CD4-positive, CD25-positive, alpha-beta regulatory T cell (primary cell): ENCODE measurements at regions not wholly inside any gene's neighbourhood (a gene's known extent, or its start where the extent isn't known, plus 50 kb on each side); places are given as distances from the start of the nearest gene placed in this dataset.

Experiments used
- ATAC-seq, 2 donors: fragments of 150-1000 bp; cut with Tn5 transposase; one replicate each; pipeline ENCODE4 v1.10.0; 2021; ENCODE audit warnings: low read depth in 2 of 2, moderate number of reproducible peaks in 2 of 2, moderate library complexity in 1 of 2
- DNase-seq, 3 donors: peaks; one replicate each; pipeline versions ENCODE4 v3.0.0 to v3.0.0-alpha.2; 2012 to 2022; ENCODE audit warnings: mixed read lengths in 1 of 3
- H3K27ac ChIP-seq: one replicate; pipeline ENCODE4 v1.7.0; 2013; ENCODE audit warnings: mild to moderate bottlenecking, low read length; ENCODE audit not compliant: insufficient read depth, poor library complexity, severe bottlenecking
- H3K27me3 ChIP-seq: one replicate; pipeline ENCODE4 v1.7.0; 2013; ENCODE audit warnings: low read length; ENCODE audit not compliant: control insufficient read depth, insufficient read depth
- H3K36me3 ChIP-seq: one replicate; pipeline ENCODE4 v1.7.0; 2013; ENCODE audit warnings: mild to moderate bottlenecking, low read length, moderate library complexity; ENCODE audit not compliant: control insufficient read depth, insufficient read depth
- H3K4me1 ChIP-seq: 2 replicates; pipeline ENCODE4 v1.7.0; 2013; ENCODE audit warnings: mild to moderate bottlenecking, low read length; ENCODE audit not compliant: insufficient read depth, control insufficient read depth, poor library complexity, severe bottlenecking
- H3K4me3 ChIP-seq: one replicate; pipeline ENCODE4 v1.7.0; 2013; ENCODE audit warnings: low read depth, mild to moderate bottlenecking, low read length, moderate library complexity
- H3K9me3 ChIP-seq, 2 experiments: 1 replicate in 1 of 2; 2 replicates in 1 of 2; pipeline ENCODE4 v1.7.0; 2013; ENCODE audit warnings: low read length in 2 of 2, mild to moderate bottlenecking in 1 of 2, moderate library complexity in 1 of 2; ENCODE audit not compliant: control insufficient read depth in 2 of 2
- H3K27ac Mint-ChIP-seq, 3 donors: one replicate each; pipeline ENCODE4 v1.8.0; 2020 to 2022; ENCODE audit warnings: mild to moderate bottlenecking in 3 of 3, mixed read lengths in 3 of 3, moderate library complexity in 2 of 3
- H3K27me3 Mint-ChIP-seq: one replicate; pipeline ENCODE4 v1.8.0; 2022; ENCODE audit warnings: mild to moderate bottlenecking, mixed read lengths
- H3K36me3 Mint-ChIP-seq: one replicate; pipeline ENCODE4 v1.8.0; 2020; ENCODE audit warnings: mixed read lengths
- H3K4me1 Mint-ChIP-seq, 4 donors: one replicate each; pipeline ENCODE4 v1.8.0; 2020 to 2022; ENCODE audit warnings: mixed read lengths in 4 of 4, mild to moderate bottlenecking in 1 of 4
- H3K4me3 Mint-ChIP-seq, 4 donors: one replicate each; pipeline ENCODE4 v1.8.0; 2020 to 2022; ENCODE audit warnings: mild to moderate bottlenecking in 4 of 4, mixed read lengths in 4 of 4, moderate library complexity in 3 of 4
- H3K9me3 Mint-ChIP-seq, 7 donors: one replicate each; pipeline ENCODE4 v1.8.0; 2020 to 2022; ENCODE audit warnings: mixed read lengths in 7 of 7, mild to moderate bottlenecking in 3 of 7, moderate library complexity in 2 of 7

- Histone ChIP-seq H3K4me3 (peak overlapping the region; percentile 82), H3K9me3 (no peaks in the 10 kb centered on the region), H3K4me1 (peaks cover 23% of the 10 kb centered on the region), H3K27me3 (no peaks in the 10 kb centered on the region), H3K27ac (peak overlapping the region; percentile 69), H3K36me3 (no peaks in the 10 kb centered on the region)
- no peaks in the 10 kb centered on the region for H3K36me3 Mint-ChIP-seq
- peaks cover 0 to 2% (median 0%) of the 10 kb centered on the region in 7 donors for H3K9me3 Mint-ChIP-seq
- H3K27ac Mint-ChIP-seq, result peak overlapping the region; percentile 98 to 99 (median 98)
- H3K27me3 Mint-ChIP-seq, result peaks cover 7% of the 10 kb centered on the region
- DNase-seq (no peak), ATAC-seq (no peak)
- H3K4me1 Mint-ChIP-seq, result peaks cover 7 to 51% (median 37%) of the 10 kb centered on the region in 4 donors
- peak overlapping the region; percentile 90 to 99 (median 95) for H3K4me3 Mint-ChIP-seq
Measured at GRCh38 chr5:81850501-81851357, 99.8 kb upstream of the SSBP2 start.

GRCh38 chr5:81849770-81850367, 99.0 kb upstream of the SSBP2 start:
- Mint-ChIP-seq H3K4me3 (peak overlapping the region; percentile 80 to 99 (median 92)), H3K36me3 (no peaks in the 10 kb centered on the region), H3K4me1 (peaks cover 7 to 46% (median 35%) of the 10 kb centered on the region in 4 donors), H3K9me3 (peaks cover 0 to 2% (median 0%) of the 10 kb centered on the region in 7 donors), H3K27ac (peak overlapping the region in 2 of 3 donors; percentile 18 to 39), H3K27me3 (peaks cover 12% of the 10 kb centered on the region)
- H3K4me1 ChIP-seq, result peaks cover 23% of the 10 kb centered on the region
- H3K9me3 ChIP-seq, result no peaks in the 10 kb centered on the region
- no peak overlapping the region for H3K4me3 ChIP-seq
- DNase-seq (no peak), ATAC-seq (no peak)
- no peaks in the 10 kb centered on the region for H3K27me3 ChIP-seq
- H3K36me3 ChIP-seq, result no peaks in the 10 kb centered on the region
- no peak overlapping the region for H3K27ac ChIP-seq

GRCh38 chr5:81848362-81848880, 97.5 kb upstream of the SSBP2 start:
- Histone ChIP-seq H3K36me3 (no peaks in the 10 kb centered on the region), H3K9me3 (no peaks in the 10 kb centered on the region), H3K4me3 (no peak overlapping the region), H3K27ac (no peak overlapping the region), H3K27me3 (no peaks in the 10 kb centered on the region), H3K4me1 (peaks cover 23% of the 10 kb centered on the region)
- Mint-ChIP-seq H3K27ac (no peak overlapping the region), H3K36me3 (no peaks in the 10 kb centered on the region), H3K27me3 (peaks cover 12% of the 10 kb centered on the region), H3K4me1 (peaks cover 7 to 36% (median 26%) of the 10 kb centered on the region in 4 donors), H3K9me3 (peaks cover 0 to 2% (median 0%) of the 10 kb centered on the region in 7 donors), H3K4me3 (no peak overlapping the region)
- ATAC-seq (no peak), DNase-seq (no peak)

GRCh38 chr5:81846301-81846700, 95.4 kb upstream of the SSBP2 start:
- peak overlapping the region in 1 of 4 donors; percentile 64 for H3K4me3 Mint-ChIP-seq
- no peak for ATAC-seq
- H3K36me3 ChIP-seq, result no peaks in the 10 kb centered on the region
- H3K36me3 Mint-ChIP-seq, result no peaks in the 10 kb centered on the region
- no peak overlapping the region for H3K4me3 ChIP-seq
- no peaks in the 10 kb centered on the region for H3K9me3 ChIP-seq
- H3K27ac Mint-ChIP-seq, result no peak overlapping the region
- H3K27me3 Mint-ChIP-seq, result peaks cover 5% of the 10 kb centered on the region
- no peaks in the 10 kb centered on the region for H3K27me3 ChIP-seq
- no peak for DNase-seq
- H3K27ac ChIP-seq, result no peak overlapping the region
- H3K4me1 Mint-ChIP-seq, result peaks cover 0 to 17% (median 14%) of the 10 kb centered on the region in 4 donors
- no peaks in the 10 kb centered on the region for H3K9me3 Mint-ChIP-seq
- peaks cover 13% of the 10 kb centered on the region for H3K4me1 ChIP-seq

- Histone ChIP-seq H3K9me3 (no peaks in the 10 kb centered on the region), H3K4me1 (no peaks in the 10 kb centered on the region), H3K27me3 (no peaks in the 10 kb centered on the region), H3K4me3 (no peak overlapping the region), H3K27ac (no peak overlapping the region), H3K36me3 (no peaks in the 10 kb centered on the region)
- Mint-ChIP-seq H3K27me3 (peaks cover 5% of the 10 kb centered on the region), H3K27ac (no peak overlapping the region), H3K4me1 (peaks cover 0 to 2% (median under 1%) of the 10 kb centered on the region in 4 donors), H3K36me3 (no peaks in the 10 kb centered on the region), H3K4me3 (no peak overlapping the region), H3K9me3 (no peaks in the 10 kb centered on the region)
- DNase-seq (no peak), ATAC-seq (no peak)
Measured at GRCh38 chr5:81843845-81844244, 92.9 kb upstream of the SSBP2 start.

GRCh38 chr5:81842795-81843398, 92.0 kb upstream of the SSBP2 start:
- no peaks in the 10 kb centered on the region for H3K36me3 Mint-ChIP-seq
- no peaks in the 10 kb centered on the region for H3K9me3 Mint-ChIP-seq
- Histone ChIP-seq H3K36me3 (no peaks in the 10 kb centered on the region), H3K27ac (no peak overlapping the region), H3K27me3 (no peaks in the 10 kb centered on the region), H3K4me3 (no peak overlapping the region), H3K9me3 (no peaks in the 10 kb centered on the region), H3K4me1 (no peaks in the 10 kb centered on the region)
- H3K4me3 Mint-ChIP-seq, result no peak overlapping the region
- H3K4me1 Mint-ChIP-seq, result peaks cover 0 to 7% (median 3%) of the 10 kb centered on the region in 4 donors
- no peak overlapping the region for H3K27ac Mint-ChIP-seq
- peaks cover 5% of the 10 kb centered on the region for H3K27me3 Mint-ChIP-seq
- DNase-seq (no peak), ATAC-seq (no peak)

GRCh38 chr5:81839034-81839433, 88.1 kb upstream of the SSBP2 start:
- Mint-ChIP-seq H3K36me3 (no peaks in the 10 kb centered on the region), H3K4me1 (peaks cover 0 to 7% (median 3%) of the 10 kb centered on the region in 4 donors), H3K27ac (no peak overlapping the region), H3K27me3 (peaks cover 15% of the 10 kb centered on the region), H3K4me3 (no peak overlapping the region), H3K9me3 (peaks cover 0 to under 1% (median 0%) of the 10 kb centered on the region in 7 donors)
- no peaks in the 10 kb centered on the region for H3K9me3 ChIP-seq
- DNase-seq (no peak), ATAC-seq (no peak)
- H3K27ac ChIP-seq, result no peak overlapping the region
- H3K36me3 ChIP-seq, result no peaks in the 10 kb centered on the region
- H3K27me3 ChIP-seq, result no peaks in the 10 kb centered on the region
- no peak overlapping the region for H3K4me3 ChIP-seq
- H3K4me1 ChIP-seq, result no peaks in the 10 kb centered on the region
